IPS DF 4.7 (cell line): ENCODE measurements at regions not wholly inside any gene's neighbourhood (a gene's known extent, or its start where the extent isn't known, plus 50 kb on each side); places are given as distances from the start of the nearest gene placed in this dataset.

Source experiments
- DNase-seq: peaks from one replicate; pipeline ENCODE4 v3.0.0-alpha.2; 2013; ENCODE audit warnings: low spot score; ENCODE audit errors: extremely low read depth

GRCh38 chr1:173128742-173129141, 78.0 kb upstream of the TNFSF18 start:
- no peak for DNase-seq

- DNase-seq = no peak
Measured at GRCh38 chr1:173127369-173128307, 76.9 kb upstream of the TNFSF18 start.

GRCh38 chr1:173126421-173126820, 75.7 kb upstream of the TNFSF18 start:
- no peak for DNase-seq

GRCh38 chr1:173122958-173123852, 72.5 kb upstream of the TNFSF18 start:
- DNase-seq = peak; percentile 28

- DNase-seq = no peak
Measured at GRCh38 chr1:173122344-173122935, 71.7 kb upstream of the TNFSF18 start.

GRCh38 chr1:173118404-173118803, 67.7 kb upstream of the TNFSF18 start:
- DNase-seq = no peak

GRCh38 chr1:173117761-173118160, 67.0 kb upstream of the TNFSF18 start:
- DNase-seq = no peak

- DNase-seq = no peak
Measured at GRCh38 chr1:173117108-173117633, 66.4 kb upstream of the TNFSF18 start.

GRCh38 chr1:173114346-173114745, 63.6 kb upstream of the TNFSF18 start:
- no peak for DNase-seq

GRCh38 chr1:173113015-173113741, 62.4 kb upstream of the TNFSF18 start:
- no peak for DNase-seq

GRCh38 chr1:173112129-173112528, 61.4 kb upstream of the TNFSF18 start:
- no peak for DNase-seq

GRCh38 chr1:173107696-173108095, 57.0 kb upstream of the TNFSF18 start:
- DNase-seq = no peak

GRCh38 chr1:173103006-173103405, 52.3 kb upstream of the TNFSF18 start:
- no peak for DNase-seq

GRCh38 chr1:173101589-173101988, 50.8 kb upstream of the TNFSF18 start:
- DNase-seq = no peak

- no peak for DNase-seq
Measured at GRCh38 chr1:173100476-173101107, 49.9 kb upstream of the TNFSF18 start.
